GM12878 (cell line): ENCODE measurements at regions not wholly inside any gene's neighbourhood (a gene's known extent, or its start where the extent isn't known, plus 50 kb on each side); places are given as distances from the start of the nearest gene placed in this dataset.
"Not testable (repeated sequence)": the region's sequence is repeated elsewhere in the genome, so short reads cannot be mapped to it uniquely, and the experiment has no call there.

Experiments
- ATAC-seq: fragments of 200-7000 bp; cut with Tn5 transposase; 3 replicates; pipeline ENCODE4 v1.9.1; 2020; ENCODE audit warnings: mild to moderate bottlenecking, moderate library complexity
- BruUV-seq: library from RNA; stranded (reverse); fragments of 400-500 nt; replicated peaks from 2 replicates; lab custom pipeline; 2021; lab: Mats Ljungman, UMichigan
- CTCF ChIA-PET: fragments of 300-600 bp; sonication (Branson Sonifier 250); formaldehyde crosslinking; extraction: SDS; loops from one replicate; lab custom pipeline; 2021; ENCODE audit warnings: inconsistent platforms; lab: Yijun Ruan, JAX
- POLR2A ChIA-PET: fragments of 350-600 bp; formaldehyde crosslinking; extraction: SDS; loops from one replicate; lab custom pipeline; 2021; ENCODE audit warnings: inconsistent platforms; lab: Charles Lee
- RAD21 ChIA-PET: fragments of 300-600 bp; sonication (Branson Sonifier 250); formaldehyde crosslinking; loops from one replicate; lab custom pipeline; 2023; ENCODE audit warnings: antibody characterized with exemption; ENCODE audit not compliant: unreplicated experiment; lab: Charles Lee
- SMC1A ChIA-PET: fragments of 300-600 bp; sonication (Branson Sonifier 250); formaldehyde crosslinking; loops from one replicate; lab custom pipeline; 2023; ENCODE audit not compliant: unreplicated experiment, uncharacterized antibody; lab: Charles Lee
- DNase-seq: peaks from one replicate; pipeline ENCODE4 v3.0.0-alpha.2; 2011; ENCODE audit warnings: low read depth, low spot score
- FAIRE-seq: peaks from 3 replicates; lab custom pipeline; 2011; peaks lifted over from hg19 to GRCh38; lab: Jason Lieb, UNC
- H2AFZ ChIP-seq: 2 replicates; pipeline ENCODE4 v1.6.0; 2011; ENCODE audit warnings: low read depth, low read length, control low read depth; ENCODE audit not compliant: control insufficient read depth
- H3K27ac ChIP-seq: 2 replicates; pipeline ENCODE4 v1.5.1; 2011; ENCODE audit warnings: control low read depth; ENCODE audit not compliant: control insufficient read depth, insufficient read depth
- H3K27me3 ChIP-seq, 2 experiments: replicated peaks in 1 of 2; 2 replicates each; pipeline versions ENCODE4 v1.6.0 to v1.6.1; 2011; ENCODE audit warnings: low read length in 1 of 2; ENCODE audit not compliant: control insufficient read depth in 2 of 2, insufficient read depth in 2 of 2
- H3K36me3 ChIP-seq, 2 experiments: 2 replicates each; pipeline ENCODE4 v1.5.1; 2011; ENCODE audit warnings: low read length in 1 of 2; ENCODE audit not compliant: control insufficient read depth in 2 of 2, insufficient read depth in 2 of 2
- H3K4me1 ChIP-seq: 2 replicates; pipeline ENCODE4 v1.6.1; 2011; ENCODE audit warnings: mild to moderate bottlenecking, low read length, moderate library complexity, mixed read lengths; ENCODE audit not compliant: control insufficient read depth, insufficient read depth
- H3K4me2 ChIP-seq: 2 replicates; pipeline ENCODE4 v1.6.0; 2011; ENCODE audit warnings: control low read depth; ENCODE audit not compliant: control insufficient read depth, insufficient read depth
- H3K4me3 ChIP-seq: fragments of 200-600 bp; sonication (generic); 2 replicates; pipeline ENCODE4 v1.5.1; 2016
- H3K79me2 ChIP-seq: 2 replicates; pipeline ENCODE4 v1.6.0; 2011; ENCODE audit warnings: low read length; ENCODE audit not compliant: control insufficient read depth, insufficient read depth
- H3K9ac ChIP-seq: 2 replicates; pipeline ENCODE4 v1.8.0; 2011; ENCODE audit warnings: low read length, control low read depth, mixed read lengths; ENCODE audit not compliant: control insufficient read depth, insufficient read depth
- H3K9me3 ChIP-seq: replicated peaks from 3 replicates; pipeline ENCODE4 v1.5.1; 2011; ENCODE audit warnings: mild to moderate bottlenecking, low read length; ENCODE audit not compliant: control insufficient read depth, insufficient read depth
- H4K20me1 ChIP-seq: 2 replicates; pipeline ENCODE4 v1.6.0; 2011; ENCODE audit not compliant: control insufficient read depth, insufficient read depth
- CHD2 ChIP-seq: IDR thresholded peaks from 2 replicates; pipeline ENCODE4 v1.6.1; 2011; ENCODE audit warnings: low read depth, low read length, improper control_type of control experiment, borderline replicate concordance
- ETV6 ChIP-seq, 2 experiments: fragments of 450-650 bp in 1 of 2; IDR thresholded peaks in 1 of 2; conservative IDR thresholded peaks in 1 of 2; 2 replicates each; pipeline ENCODE4 v1.6.1; 2014; ENCODE audit warnings: antibody characterized with exemption in 1 of 2, borderline replicate concordance in 1 of 2, low read depth in 1 of 2, mild to moderate bottlenecking in 1 of 2, moderate library complexity in 1 of 2
- JUND ChIP-seq: IDR thresholded peaks from 2 replicates; pipeline ENCODE4 v1.6.1; 2012; ENCODE audit warnings: low read depth, mild to moderate bottlenecking, low read length, improper control_type of control experiment, moderate library complexity
- KDM1A ChIP-seq: fragments of 200-600 bp; sonication (generic); IDR thresholded peaks from 2 replicates; pipeline ENCODE4 v1.6.1; 2016; ENCODE audit warnings: borderline replicate concordance
- NBN ChIP-seq: fragments of 450-650 bp; IDR thresholded peaks from 2 replicates; pipeline ENCODE4 v1.6.1; 2016
- YY1 ChIP-seq: IDR thresholded peaks from 2 replicates; pipeline ENCODE4 v1.6.1; 2011; ENCODE audit warnings: low read depth, mild to moderate bottlenecking, low read length
- ZBED1 ChIP-seq: IDR thresholded peaks from 2 replicates; pipeline ENCODE4 v1.6.1; 2016; ENCODE audit warnings: borderline replicate concordance
- WGBS: methylation state at CpG from one replicate; pipeline ENCODE4 v1.1.6; 2016; ENCODE audit warnings: low lambda C conversion rate; ENCODE audit not compliant: insufficient replicate concordance, insufficient coverage; ENCODE audit errors: missing lambda C conversion rate; 5-methylcytosine and 5-hydroxymethylcytosine counted together
- in situ Hi-C: fragments of 300-500 bp; cut with MboI; formaldehyde crosslinking; loops from 9 replicates; pipeline ENCODE4 v1.14.3; 2018; ENCODE audit warnings: mixed read lengths
- intact Hi-C: fragments of 100-400 bp; cut with micrococcal nuclease; formaldehyde crosslinking; loops from one replicate; pipeline ENCODE4 v1.14.2; 2022; ENCODE audit not compliant: unreplicated experiment
- TF ChIP-seq, protein P1 (sequence below): IDR thresholded peaks from 2 replicates; pipeline ENCODE4 v1.6.1; 2012; ENCODE audit warnings: mild to moderate bottlenecking, low read depth, low read length
- TF ChIP-seq, protein P2 (sequence below): IDR thresholded peaks from 2 replicates; pipeline ENCODE4 v1.6.1; 2011; ENCODE audit warnings: borderline replicate concordance, low read depth, mild to moderate bottlenecking, moderate library complexity, mixed read lengths, low read length; ENCODE audit not compliant: insufficient read depth; ENCODE audit errors: extremely low read length

DNA sequence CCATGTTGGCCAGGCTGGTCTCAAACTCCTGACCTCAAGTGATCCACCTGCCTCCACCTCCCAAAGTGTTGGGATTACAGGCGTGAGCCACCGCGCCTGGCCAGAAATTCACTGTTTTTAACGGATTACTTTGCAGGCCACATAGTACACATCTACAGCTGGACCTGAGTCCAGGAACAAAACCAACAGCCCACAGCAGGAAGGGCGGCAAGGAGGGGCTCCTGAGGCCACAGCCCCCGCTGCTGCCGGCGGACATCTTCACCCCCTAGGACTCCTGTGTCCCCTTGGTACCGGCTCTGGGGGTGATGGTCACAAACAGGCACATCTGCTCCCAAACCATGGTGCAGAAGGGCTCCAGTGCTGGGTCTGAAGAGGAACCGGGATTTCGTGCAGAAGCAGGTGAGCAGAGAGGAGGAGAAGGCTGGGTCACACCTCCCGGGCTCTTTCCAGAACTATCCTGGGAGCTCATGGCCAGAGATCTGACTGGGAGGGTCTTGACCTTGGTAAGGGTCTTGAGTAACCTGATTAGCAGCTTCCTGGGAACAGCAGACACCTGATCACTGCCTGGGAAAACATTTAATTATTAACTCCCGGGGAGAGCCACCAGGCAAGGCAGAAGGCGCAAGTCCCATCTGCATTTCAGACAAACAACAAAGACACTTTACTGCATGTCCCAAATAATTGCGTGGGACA, 99.9 kb downstream of the SHANK2 start:
- SMC1A ChIA-PET, H3K4me3 ChIP-seq, H4K20me1 ChIP-seq, H3K27ac ChIP-seq, H3K27me3 ChIP-seq, BruUV-seq, CTCF ChIA-PET, H3K4me1 ChIP-seq, H3K9me3 ChIP-seq, in situ Hi-C loops, H3K4me2 ChIP-seq, H2AFZ ChIP-seq, FAIRE-seq, H3K79me2 ChIP-seq, POLR2A ChIA-PET, H3K9ac ChIP-seq, DNase-seq, ATAC-seq, RAD21 ChIA-PET, intact Hi-C loops, H3K36me3 ChIP-seq: not testable (repeated sequence)
- 41% methylated on average over 15 of the region's 15 CpGs for WGBS

DNA sequence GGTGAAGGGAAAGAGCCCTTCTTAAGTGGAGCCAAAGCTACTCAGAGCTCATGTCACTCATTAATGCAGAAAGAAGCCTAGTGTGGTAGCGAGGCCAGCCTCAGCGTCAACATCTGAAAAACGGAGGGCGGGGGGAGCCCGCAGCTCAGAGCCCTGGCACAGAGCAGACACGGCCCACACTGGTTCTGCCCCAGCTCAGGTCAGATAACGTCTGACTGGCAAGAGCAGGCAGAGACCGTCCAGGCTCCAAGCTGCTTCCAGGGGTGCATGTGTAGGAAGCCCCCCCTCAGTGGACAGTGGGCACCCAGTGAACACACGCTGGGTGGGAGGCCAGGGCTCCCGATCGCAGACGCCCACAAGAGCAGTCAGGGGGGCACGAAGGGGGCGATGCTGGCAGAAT, 100.8 kb downstream of the SHANK2 start:
- H3K27ac ChIP-seq = no peak overlapping the region
- H2AFZ ChIP-seq = no peak overlapping the region
- WGBS = 39% methylated on average over 14 of the region's 14 CpGs
- SMC1A ChIA-PET = no interaction called here
- intact Hi-C loops (no loop called here), in situ Hi-C loops (no loop called here)
- no peak overlapping the region for H3K4me3 ChIP-seq
- H3K79me2 ChIP-seq = no peaks in the 10 kb centered on the region
- CTCF ChIA-PET = no interaction called here
- H4K20me1 ChIP-seq = no peaks in the 10 kb centered on the region
- H3K4me1 ChIP-seq = no peaks in the 10 kb centered on the region
- no peaks in the 10 kb centered on the region; a peak in 1 of 4 replicates for H3K27me3 ChIP-seq
- no peak overlapping the region for H3K9ac ChIP-seq
- RAD21 ChIA-PET = no interaction called here
- no TSS peak for BruUV-seq
- POLR2A ChIA-PET = no interaction called here
- no peaks in the 10 kb centered on the region for H3K36me3 ChIP-seq
- no peak overlapping the region for H3K4me2 ChIP-seq
- no peak for ATAC-seq
- no peaks in the 10 kb centered on the region for H3K9me3 ChIP-seq
- DNase-seq = no peak
- FAIRE-seq = no peak
- TF ChIP-seq CHD2 (no peak), KDM1A (no peak), ZBED1 (no peak), NBN (no peak), JUND (no peak), YY1 (no peak), ETV6 (conservative IDR thresholded peaks at IDR 0.05 in 1 of 2, IDR thresholded peaks at IDR 0.05 in 1 of 2; ENCODE audit: borderline replicate concordance in 1 of 2, low read depth in 1 of 2) (no peak)
- TF ChIP-seq, protein P1, sequence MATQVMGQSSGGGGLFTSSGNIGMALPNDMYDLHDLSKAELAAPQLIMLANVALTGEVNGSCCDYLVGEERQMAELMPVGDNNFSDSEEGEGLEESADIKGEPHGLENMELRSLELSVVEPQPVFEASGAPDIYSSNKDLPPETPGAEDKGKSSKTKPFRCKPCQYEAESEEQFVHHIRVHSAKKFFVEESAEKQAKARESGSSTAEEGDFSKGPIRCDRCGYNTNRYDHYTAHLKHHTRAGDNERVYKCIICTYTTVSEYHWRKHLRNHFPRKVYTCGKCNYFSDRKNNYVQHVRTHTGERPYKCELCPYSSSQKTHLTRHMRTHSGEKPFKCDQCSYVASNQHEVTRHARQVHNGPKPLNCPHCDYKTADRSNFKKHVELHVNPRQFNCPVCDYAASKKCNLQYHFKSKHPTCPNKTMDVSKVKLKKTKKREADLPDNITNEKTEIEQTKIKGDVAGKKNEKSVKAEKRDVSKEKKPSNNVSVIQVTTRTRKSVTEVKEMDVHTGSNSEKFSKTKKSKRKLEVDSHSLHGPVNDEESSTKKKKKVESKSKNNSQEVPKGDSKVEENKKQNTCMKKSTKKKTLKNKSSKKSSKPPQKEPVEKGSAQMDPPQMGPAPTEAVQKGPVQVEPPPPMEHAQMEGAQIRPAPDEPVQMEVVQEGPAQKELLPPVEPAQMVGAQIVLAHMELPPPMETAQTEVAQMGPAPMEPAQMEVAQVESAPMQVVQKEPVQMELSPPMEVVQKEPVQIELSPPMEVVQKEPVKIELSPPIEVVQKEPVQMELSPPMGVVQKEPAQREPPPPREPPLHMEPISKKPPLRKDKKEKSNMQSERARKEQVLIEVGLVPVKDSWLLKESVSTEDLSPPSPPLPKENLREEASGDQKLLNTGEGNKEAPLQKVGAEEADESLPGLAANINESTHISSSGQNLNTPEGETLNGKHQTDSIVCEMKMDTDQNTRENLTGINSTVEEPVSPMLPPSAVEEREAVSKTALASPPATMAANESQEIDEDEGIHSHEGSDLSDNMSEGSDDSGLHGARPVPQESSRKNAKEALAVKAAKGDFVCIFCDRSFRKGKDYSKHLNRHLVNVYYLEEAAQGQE = no peak
- TF ChIP-seq, protein P2, sequence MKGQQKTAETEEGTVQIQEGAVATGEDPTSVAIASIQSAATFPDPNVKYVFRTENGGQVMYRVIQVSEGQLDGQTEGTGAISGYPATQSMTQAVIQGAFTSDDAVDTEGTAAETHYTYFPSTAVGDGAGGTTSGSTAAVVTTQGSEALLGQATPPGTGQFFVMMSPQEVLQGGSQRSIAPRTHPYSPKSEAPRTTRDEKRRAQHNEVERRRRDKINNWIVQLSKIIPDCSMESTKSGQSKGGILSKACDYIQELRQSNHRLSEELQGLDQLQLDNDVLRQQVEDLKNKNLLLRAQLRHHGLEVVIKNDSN = no peak
